ENCODE measurements at regions not wholly inside any gene's neighbourhood (a gene's known extent, or its start where the extent isn't known, plus 50 kb on each side); places are given as distances from the start of the nearest gene placed in this dataset.

DNA sequence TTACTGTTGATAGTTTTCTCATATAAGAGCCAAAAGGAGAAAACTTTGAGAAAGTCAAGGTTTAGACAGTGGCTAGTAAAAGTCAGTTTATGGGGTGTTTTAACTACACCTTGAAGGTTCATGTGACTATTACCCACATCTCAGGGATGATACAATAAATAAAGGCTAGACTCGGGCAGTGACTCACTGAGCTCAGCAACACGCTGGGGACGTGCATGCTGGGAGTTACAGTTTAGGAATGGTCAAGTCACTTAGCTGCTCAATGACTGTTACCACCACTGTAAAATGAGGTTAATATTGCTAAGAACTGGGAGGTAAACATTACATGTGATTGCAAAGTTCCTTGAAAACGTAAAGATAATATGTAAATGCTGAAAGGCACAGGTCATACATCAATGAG lies 1254.4 kb upstream of the PHF14 start:
- Histone ChIP-seq H3K9me3 (ENCODE audit: control insufficient read depth, low read depth, low read length) (no peaks in the 10 kb centered on the region), H4K91ac (ENCODE audit: insufficient read length, low read depth, low read length) (no peak overlapping the region), H3K23me2 (ENCODE audit: insufficient read length, low read depth, low read length, poor library complexity, severe bottlenecking) (no peaks in the 10 kb centered on the region), H2BK15ac (ENCODE audit: low read depth, low read length) (no peak overlapping the region), H2BK12ac (ENCODE audit: insufficient read length, low read depth, low read length) (no peak overlapping the region), H3K18ac (ENCODE audit: insufficient read length, low read depth, low read length) (no peak overlapping the region), H3K79me2 (ENCODE audit: insufficient read depth, low read length) (no peaks in the 10 kb centered on the region), H3K9ac (ENCODE audit: extremely low read depth, insufficient read length, low read length) (no peak overlapping the region), H3K56ac (ENCODE audit: insufficient read length, low read depth, low read length) (no peak overlapping the region), H4K20me1 (ENCODE audit: control insufficient read depth, insufficient read depth, insufficient read length) (no peaks in the 10 kb centered on the region), H3T11ph (ENCODE audit: low read length) (no peak overlapping the region), H3K4me1 (ENCODE audit: insufficient read depth, low read length) (no peaks in the 10 kb centered on the region), H3K14ac (ENCODE audit: insufficient read depth, low read length) (no peak overlapping the region), H3K4me2 (ENCODE audit: insufficient read depth, insufficient read length, low read length) (no peak overlapping the region), H4K8ac (replicated peaks; ENCODE audit: insufficient read length, low read depth, low read length) (no peak overlapping the region), H3K27ac (ENCODE audit: insufficient read length, low read depth, low read length) (no peak overlapping the region), H2AK5ac (ENCODE audit: insufficient read length, low read length) (no peak overlapping the region), H2AFZ (ENCODE audit: low read length) (no peak overlapping the region), H2BK120ac (ENCODE audit: low read depth, low read length, poor library complexity, severe bottlenecking) (no peak overlapping the region), H2BK20ac (ENCODE audit: low read depth, low read length, poor library complexity, severe bottlenecking) (no peak overlapping the region), H4K5ac (ENCODE audit: insufficient read length, low read depth, low read length) (no peak overlapping the region), H3K79me1 (ENCODE audit: insufficient read depth, low read depth, low read length, poor library complexity, severe bottlenecking) (no peaks in the 10 kb centered on the region), H2BK5ac (ENCODE audit: insufficient read length, low read length) (no peak overlapping the region), H3K4ac (ENCODE audit: low read depth, low read length) (no peak overlapping the region), H3K27me3 (ENCODE audit: insufficient read depth, low read length) (no peaks in the 10 kb centered on the region), H3K23ac (ENCODE audit: insufficient read length, low read depth, low read length) (no peak overlapping the region)
- DNase-seq = no peak
- TF ChIP-seq, protein P1, sequence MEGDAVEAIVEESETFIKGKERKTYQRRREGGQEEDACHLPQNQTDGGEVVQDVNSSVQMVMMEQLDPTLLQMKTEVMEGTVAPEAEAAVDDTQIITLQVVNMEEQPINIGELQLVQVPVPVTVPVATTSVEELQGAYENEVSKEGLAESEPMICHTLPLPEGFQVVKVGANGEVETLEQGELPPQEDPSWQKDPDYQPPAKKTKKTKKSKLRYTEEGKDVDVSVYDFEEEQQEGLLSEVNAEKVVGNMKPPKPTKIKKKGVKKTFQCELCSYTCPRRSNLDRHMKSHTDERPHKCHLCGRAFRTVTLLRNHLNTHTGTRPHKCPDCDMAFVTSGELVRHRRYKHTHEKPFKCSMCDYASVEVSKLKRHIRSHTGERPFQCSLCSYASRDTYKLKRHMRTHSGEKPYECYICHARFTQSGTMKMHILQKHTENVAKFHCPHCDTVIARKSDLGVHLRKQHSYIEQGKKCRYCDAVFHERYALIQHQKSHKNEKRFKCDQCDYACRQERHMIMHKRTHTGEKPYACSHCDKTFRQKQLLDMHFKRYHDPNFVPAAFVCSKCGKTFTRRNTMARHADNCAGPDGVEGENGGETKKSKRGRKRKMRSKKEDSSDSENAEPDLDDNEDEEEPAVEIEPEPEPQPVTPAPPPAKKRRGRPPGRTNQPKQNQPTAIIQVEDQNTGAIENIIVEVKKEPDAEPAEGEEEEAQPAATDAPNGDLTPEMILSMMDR (conservative IDR thresholded peaks at IDR 0.05) = no peak
- no peaks in the 10 kb centered on the region for H3K27me3 Mint-ChIP-seq (ENCODE audit: low read depth)
- H3K4me3 Mint-ChIP-seq = no peak overlapping the region
- peaks cover 0 to 7% of the 10 kb centered on the region in 2 experiments; a peak in 2 of 5 replicates for H3K9me3 Mint-ChIP-seq
- whole genome bisulfite sequencing (ENCODE audit: extremely low coverage, insufficient read length, low lambda C conversion rate) = no CpG with 5 or more reads among the region's 4 CpGs
- H3K4me1 Mint-ChIP-seq = peaks cover 12% of the 10 kb centered on the region in 2 experiments
- no peaks in the 10 kb centered on the region for H3K36me3 Mint-ChIP-seq (ENCODE audit: insufficient read depth in 1 of 3, low read depth in 3 of 3)
- H3K27ac Mint-ChIP-seq = peak overlapping the region in 1 of 3 experiments; percentile 70; a peak in 2 of 7 replicates

All from H9 (cell line).